UCSD-AML1 (cell line): ENCODE measurements at regions not wholly inside any gene's neighbourhood (a gene's known extent, or its start where the extent isn't known, plus 50 kb on each side); places are given as distances from the start of the nearest gene placed in this dataset.
"Not testable (repeated sequence)": the region's sequence is repeated elsewhere in the genome, so short reads cannot be mapped to it uniquely, and the experiment has no call there.

Experiments
- DNase-seq: peaks from one replicate; lab custom pipeline; 2025; ENCODE audit not compliant: unreplicated experiment; lab: John Stamatoyannopoulos, UW

DNA sequence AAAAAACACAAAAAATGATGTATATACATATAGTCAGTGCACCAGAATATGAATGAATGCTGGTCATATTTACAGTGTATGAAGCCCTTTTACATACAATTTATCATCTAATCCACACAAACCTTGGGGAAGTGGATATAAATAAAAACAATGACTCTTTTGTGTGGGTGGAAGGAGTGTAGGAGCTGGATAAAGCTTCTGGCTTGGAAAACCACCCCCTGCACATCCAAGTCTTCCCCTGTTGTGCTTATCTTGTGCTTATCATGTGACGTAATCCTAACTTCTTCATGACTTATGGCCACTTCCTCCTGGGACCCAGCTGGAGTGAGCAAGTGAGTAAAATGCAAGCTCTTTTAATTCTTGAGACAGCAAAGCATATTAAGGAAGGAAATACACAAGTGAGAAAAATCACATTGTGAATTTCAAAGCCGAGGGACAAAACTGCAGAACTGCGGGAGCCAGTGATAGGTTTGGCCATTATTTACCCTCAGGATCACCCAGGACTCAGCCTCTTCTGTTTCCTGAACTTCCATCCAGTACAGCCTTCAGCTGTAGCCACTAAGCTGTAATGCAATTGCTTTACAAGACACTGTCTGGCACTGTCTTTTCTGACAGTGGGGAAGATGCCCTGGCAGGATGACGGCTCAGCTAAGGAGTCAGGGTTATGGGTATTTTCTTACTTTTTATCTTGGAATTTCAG lies 104.0 kb upstream of the PPM1J start:
- peak; percentile 19 for DNase-seq

GRCh38 chr1:112817555-112818373 lies 102.6 kb upstream of the PPM1J start:
- no peak for DNase-seq

DNA sequence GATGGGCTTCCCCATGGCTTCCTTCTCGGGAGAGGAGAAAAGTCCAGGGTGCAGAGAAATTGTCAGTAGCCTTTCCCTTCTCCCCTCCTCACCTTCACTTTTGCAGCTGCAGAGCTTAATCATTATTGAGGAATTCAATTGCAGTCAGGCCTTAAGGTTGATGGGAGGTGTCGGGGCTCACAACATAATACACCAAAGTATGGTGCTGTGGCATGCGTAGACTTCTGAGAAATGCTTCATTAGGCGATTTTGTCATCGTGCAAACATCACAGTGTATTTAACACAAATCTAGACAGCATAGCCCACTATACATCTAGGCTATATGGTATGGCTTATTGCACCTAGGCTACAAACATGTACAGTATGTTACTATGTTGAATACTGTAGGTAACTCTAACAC lies 100.2 kb upstream of the PPM1J start:
- no peak for DNase-seq

- DNase-seq: not testable (repeated sequence)
These were observed 99.5 kb upstream of the PPM1J start for GRCh38 chr1:112814645-112815044.

DNA sequence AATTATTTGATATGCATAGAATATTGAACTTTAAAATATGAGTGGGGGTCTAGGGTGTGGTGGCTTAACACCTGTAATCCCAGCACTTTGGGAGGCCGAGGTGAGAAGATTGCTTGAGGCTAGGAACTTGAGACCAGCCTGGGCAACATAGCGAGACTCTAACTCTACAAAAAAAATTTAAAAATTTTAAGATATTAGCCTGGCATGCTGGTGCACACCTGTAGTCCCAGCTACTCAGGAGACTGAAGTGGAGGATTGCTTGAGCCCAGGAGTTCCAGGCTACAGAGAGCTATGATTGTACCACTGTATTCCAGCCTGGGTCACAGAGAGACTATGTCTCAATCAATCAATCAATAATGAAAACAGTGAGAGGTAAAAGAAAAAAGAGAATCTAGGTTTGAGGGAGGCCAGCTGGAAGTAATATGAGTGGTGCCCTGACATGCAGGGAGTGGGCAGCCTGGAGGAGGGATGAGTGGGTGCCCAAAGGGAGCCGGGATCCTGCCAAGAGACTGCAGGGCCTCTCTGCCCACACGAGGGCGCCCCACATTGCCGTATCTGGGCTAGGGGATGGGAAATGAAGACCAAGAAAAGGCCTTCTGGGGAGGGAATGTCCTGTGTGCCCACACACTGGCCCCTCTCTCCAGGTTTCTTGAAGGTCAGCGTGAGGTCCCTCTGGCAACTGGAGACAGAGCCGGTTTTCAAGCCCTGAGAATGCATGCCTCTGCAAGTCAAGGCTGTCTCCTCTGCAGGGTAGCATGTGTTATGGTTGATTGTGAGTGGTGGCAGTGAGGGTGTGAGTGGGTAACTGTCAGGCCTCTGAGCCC lies 93.9 kb upstream of the PPM1J start:
- DNase-seq: peak; percentile 74

GRCh38 chr1:112807999-112808398 lies 92.9 kb upstream of the PPM1J start:
- DNase-seq: no peak

DNA sequence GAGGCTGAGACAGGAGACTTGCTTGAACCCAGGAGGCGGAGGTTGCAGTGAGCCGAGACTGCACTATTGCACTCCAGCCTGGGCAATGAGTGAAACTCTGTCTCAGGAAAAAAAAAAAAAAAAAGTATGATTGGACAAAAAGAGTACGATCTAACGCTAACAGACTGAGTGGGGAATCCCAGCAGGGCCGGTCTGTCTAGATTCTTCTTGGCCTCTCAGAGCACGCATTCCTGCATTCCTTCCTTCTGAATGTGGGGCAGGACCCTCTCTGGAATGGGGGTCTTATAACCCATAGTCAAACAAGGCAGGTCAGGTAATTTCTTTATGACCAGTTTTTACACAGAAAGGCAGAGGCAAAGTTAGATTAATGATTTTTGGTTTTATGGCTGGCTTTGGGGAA lies 92.0 kb upstream of the PPM1J start:
- DNase-seq: no peak

GRCh38 chr1:112806090-112806642 lies 91.0 kb upstream of the PPM1J start:
- no peak for DNase-seq

- no peak for DNase-seq
These were observed 90.2 kb upstream of the PPM1J start for GRCh38 chr1:112805155-112805853.

GRCh38 chr1:112803906-112804762 lies 89.0 kb upstream of the PPM1J start:
- peak; percentile 74 for DNase-seq

- DNase-seq: no peak
These were observed 85.2 kb upstream of the PPM1J start for GRCh38 chr1:112800289-112800688.

DNA sequence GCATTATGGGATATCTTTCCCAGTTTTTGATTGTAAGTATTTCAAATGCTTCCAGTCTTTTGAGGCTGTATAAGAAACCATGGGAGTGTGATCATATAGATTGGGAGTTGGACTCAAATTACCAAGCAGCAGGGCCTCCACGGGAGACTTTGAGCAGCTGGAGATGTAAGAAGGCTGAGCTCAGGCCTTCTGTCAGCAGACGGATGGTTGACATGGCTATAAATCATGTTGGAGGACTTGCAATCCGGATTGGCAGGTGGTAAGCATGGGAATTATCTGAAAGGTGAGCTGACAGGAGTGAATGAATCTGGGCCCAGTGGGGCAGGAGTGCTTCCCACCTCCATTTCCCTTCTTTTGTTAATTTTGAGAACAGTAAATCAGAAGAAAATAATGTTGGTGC lies 83.2 kb upstream of the PPM1J start:
- DNase-seq: no peak

- no peak for DNase-seq
These were observed 82.1 kb upstream of the PPM1J start for GRCh38 chr1:112797224-112797623.

GRCh38 chr1:112794654-112795239 lies 79.6 kb upstream of the PPM1J start:
- no peak for DNase-seq

- DNase-seq: no peak
These were observed 78.8 kb upstream of the PPM1J start for GRCh38 chr1:112793631-112794565.

GRCh38 chr1:112791723-112792104 lies 76.6 kb upstream of the PPM1J start:
- DNase-seq: no peak

DNA sequence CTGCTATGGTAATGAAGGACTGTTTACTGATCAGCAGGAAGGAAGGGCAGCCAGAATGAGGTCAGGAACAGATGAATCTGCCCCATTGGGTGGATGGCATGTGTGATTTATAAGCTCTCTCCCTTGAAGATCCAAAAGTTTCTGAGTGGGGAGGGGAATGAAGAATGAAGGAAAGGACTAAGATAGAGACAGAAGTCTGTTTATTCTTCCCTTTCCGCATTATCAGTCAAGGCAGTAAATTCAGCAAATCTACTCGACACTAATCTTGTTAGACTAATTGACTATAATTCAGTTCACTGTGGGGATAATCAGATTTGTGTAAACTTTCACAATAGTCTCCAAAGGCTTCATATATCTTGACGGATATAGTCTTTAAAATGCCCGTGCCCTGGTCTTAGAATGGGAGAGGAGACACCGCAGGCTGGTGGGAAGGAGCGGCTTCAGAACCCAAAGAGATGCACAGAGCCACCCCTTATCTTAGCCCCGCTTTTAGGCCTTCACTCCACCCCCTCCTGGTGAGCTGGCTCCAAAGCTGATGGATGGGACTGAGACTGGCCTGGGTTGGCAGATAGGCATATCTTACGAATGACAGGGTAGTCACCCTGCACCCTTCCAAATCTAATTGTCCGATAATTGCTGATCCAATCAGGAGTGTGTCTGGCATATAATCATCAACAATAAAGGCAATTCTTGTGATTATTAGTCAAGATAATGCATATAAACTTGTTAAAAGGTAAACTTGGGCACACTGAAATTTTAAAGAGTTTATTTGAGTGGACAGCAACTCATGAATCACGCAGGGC lies 76.0 kb upstream of the PPM1J start:
- no peak for DNase-seq

DNA sequence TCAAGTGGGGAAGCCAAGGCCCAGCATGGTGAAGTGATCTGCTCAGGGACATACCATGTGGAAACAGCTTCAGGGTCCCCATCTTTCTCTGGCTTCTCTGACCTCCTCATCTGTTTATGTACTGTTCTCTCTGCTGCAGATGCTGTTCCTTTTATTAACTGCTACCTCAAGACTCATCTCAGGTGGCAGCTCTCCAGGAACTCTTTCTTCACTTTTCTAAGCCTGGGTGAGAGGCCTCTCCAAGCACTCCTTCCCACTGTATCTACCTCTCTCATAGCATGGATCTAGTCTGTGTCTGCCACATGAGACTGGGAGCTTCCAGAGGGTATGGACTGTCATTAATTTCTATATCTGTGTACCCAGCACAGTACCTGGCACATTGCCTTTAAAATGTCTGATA lies 73.4 kb upstream of the PPM1J start:
- DNase-seq: no peak
